NCI-H2227 (cell line): ENCODE measurements at regions not wholly inside any gene's neighbourhood (a gene's known extent, or its start where the extent isn't known, plus 50 kb on each side); places are given as distances from the start of the nearest gene placed in this dataset.

Experiments
- DNase-seq: peaks from one replicate; lab custom pipeline; 2025; ENCODE audit not compliant: unreplicated experiment; lab: John Stamatoyannopoulos, UW

- no peak for DNase-seq
These were observed 63.7 kb downstream of the SPCS3 start for GRCh38 chr4:176383273-176384077.

GRCh38 chr4:176385601-176386000, 65.8 kb downstream of the SPCS3 start:
- DNase-seq, result no peak

GRCh38 chr4:176387571-176387970, 67.8 kb downstream of the SPCS3 start:
- DNase-seq, result no peak

GRCh38 chr4:176393306-176394013, 73.7 kb downstream of the SPCS3 start:
- no peak for DNase-seq

GRCh38 chr4:176400816-176401461, 81.2 kb downstream of the SPCS3 start:
- no peak for DNase-seq

- no peak for DNase-seq
These were observed 84.9 kb downstream of the SPCS3 start for GRCh38 chr4:176404621-176405020.

GRCh38 chr4:176406297-176406696, 86.5 kb downstream of the SPCS3 start:
- no peak for DNase-seq

- no peak for DNase-seq
These were observed 87.0 kb downstream of the SPCS3 start for GRCh38 chr4:176406736-176407135.

GRCh38 chr4:176409627-176410026, 89.9 kb downstream of the SPCS3 start:
- no peak for DNase-seq

GRCh38 chr4:176413171-176413570, 93.4 kb downstream of the SPCS3 start:
- no peak for DNase-seq

- DNase-seq, result no peak
These were observed 102.2 kb downstream of the SPCS3 start for GRCh38 chr4:176422001-176422400.

- no peak for DNase-seq
These were observed 102.7 kb downstream of the SPCS3 start for GRCh38 chr4:176422511-176422910.

GRCh38 chr4:176425035-176425434, 105.3 kb downstream of the SPCS3 start:
- DNase-seq, result no peak

- no peak for DNase-seq
These were observed 113.2 kb downstream of the SPCS3 start for GRCh38 chr4:176432811-176433540.

GRCh38 chr4:176433983-176434382, 114.2 kb downstream of the SPCS3 start:
- DNase-seq, result no peak

- DNase-seq, result no peak
These were observed 116.1 kb downstream of the SPCS3 start for GRCh38 chr4:176435901-176436292.

- no peak for DNase-seq
These were observed 116.7 kb downstream of the SPCS3 start for GRCh38 chr4:176436293-176436973.

GRCh38 chr4:176437756-176438155, 118.0 kb downstream of the SPCS3 start:
- DNase-seq, result no peak

- no peak for DNase-seq
These were observed 118.6 kb downstream of the SPCS3 start for GRCh38 chr4:176438401-176438800.

GRCh38 chr4:176439611-176440010, 119.8 kb downstream of the SPCS3 start:
- DNase-seq, result no peak

GRCh38 chr4:176440698-176441097, 120.9 kb downstream of the SPCS3 start:
- DNase-seq, result no peak
